Mesenchymal stem cell (in vitro differentiated cells and primary cell): ENCODE measurements at regions not wholly inside any gene's neighbourhood (a gene's known extent, or its start where the extent isn't known, plus 50 kb on each side); places are given as distances from the start of the nearest gene placed in this dataset.

Experiments
- DNase-seq: peaks from one replicate; pipeline ENCODE4 v3.0.0-alpha.2; 2013
- H2AFZ ChIP-seq: one replicate; pipeline ENCODE4 v1.6.1; 2013; ENCODE audit warnings: low read depth, mild to moderate bottlenecking, control low read depth, inconsistent platforms, low read length, moderate library complexity
- H2AK5ac ChIP-seq: 2 replicates; pipeline ENCODE4 v1.6.1; 2013; ENCODE audit warnings: low read length, moderate library complexity, mild to moderate bottlenecking, inconsistent platforms; ENCODE audit not compliant: severe bottlenecking
- H2BK120ac ChIP-seq: one replicate; pipeline ENCODE4 v1.6.1; 2013; ENCODE audit warnings: low read depth, mild to moderate bottlenecking, inconsistent platforms, low read length, moderate library complexity
- H2BK12ac ChIP-seq, 2 experiments: one replicate each; pipeline ENCODE4 v1.6.1; 2013; ENCODE audit warnings: inconsistent platforms in 2 of 2, low read length in 2 of 2, mild to moderate bottlenecking in 2 of 2, moderate library complexity in 2 of 2, control low read depth in 1 of 2
- H2BK15ac ChIP-seq: one replicate; pipeline ENCODE4 v1.6.1; 2013; ENCODE audit warnings: mild to moderate bottlenecking, low read depth, inconsistent platforms; ENCODE audit not compliant: poor library complexity, severe bottlenecking
- H2BK5ac ChIP-seq: 2 replicates; pipeline ENCODE4 v1.6.1; 2013; ENCODE audit warnings: low read depth, mild to moderate bottlenecking, low read length, control low read depth, inconsistent platforms; ENCODE audit not compliant: poor library complexity, severe bottlenecking
- H3K14ac ChIP-seq, 2 experiments: one replicate each; pipeline ENCODE4 v1.6.1; 2013; ENCODE audit warnings: inconsistent platforms in 2 of 2, low read length in 2 of 2, control low read depth in 1 of 2, mild to moderate bottlenecking in 1 of 2, moderate library complexity in 1 of 2
- H3K18ac ChIP-seq, 2 experiments: one replicate each; pipeline ENCODE4 v1.6.1; 2013; ENCODE audit warnings: inconsistent platforms in 2 of 2, low read length in 2 of 2, control low read depth in 1 of 2, low read depth in 1 of 2, mild to moderate bottlenecking in 1 of 2
- H3K23ac ChIP-seq, 2 experiments: one replicate each; pipeline ENCODE4 v1.6.1; 2013; ENCODE audit warnings: inconsistent platforms in 2 of 2, low read length in 2 of 2, mild to moderate bottlenecking in 2 of 2, moderate library complexity in 2 of 2, control low read depth in 1 of 2
- H3K27ac ChIP-seq: 2 replicates; pipeline ENCODE4 v1.5.1; 2013; ENCODE audit warnings: mild to moderate bottlenecking, moderate library complexity, low read length, control low read depth, inconsistent platforms; ENCODE audit not compliant: poor library complexity, severe bottlenecking
- H3K27me3 ChIP-seq, 2 experiments: 2 replicates each; pipeline versions ENCODE4 v1.6.1 to v1.7.0; 2013; ENCODE audit warnings: low read length in 2 of 2, mild to moderate bottlenecking in 2 of 2, moderate library complexity in 2 of 2, control low read depth in 1 of 2, inconsistent platforms in 1 of 2; ENCODE audit not compliant: control insufficient read depth in 1 of 2, insufficient read depth in 1 of 2
- H3K36me3 ChIP-seq, 2 experiments: 2 replicates each; pipeline versions ENCODE4 v1.6.1 to v1.7.0; 2013; ENCODE audit warnings: low read length in 2 of 2, control low read depth in 1 of 2, inconsistent platforms in 1 of 2, low read depth in 1 of 2, mild to moderate bottlenecking in 1 of 2; ENCODE audit not compliant: insufficient read depth in 2 of 2, control insufficient read depth in 1 of 2
- H3K4ac ChIP-seq, 2 experiments: one replicate each; pipeline ENCODE4 v1.6.1; 2013; ENCODE audit warnings: inconsistent platforms in 2 of 2, low read length in 2 of 2, mild to moderate bottlenecking in 2 of 2, moderate library complexity in 2 of 2, control low read depth in 1 of 2, low read depth in 1 of 2
- H3K4me1 ChIP-seq: 2 replicates; pipeline ENCODE4 v1.6.1; 2013; ENCODE audit warnings: low read depth, low read length, control low read depth; ENCODE audit not compliant: control insufficient read depth, insufficient read depth
- H3K4me2 ChIP-seq: 2 replicates; pipeline ENCODE4 v1.6.1; 2013; ENCODE audit warnings: low read length, mild to moderate bottlenecking, inconsistent platforms; ENCODE audit not compliant: poor library complexity, severe bottlenecking
- H3K4me3 ChIP-seq, 2 experiments: 2 replicates each; pipeline versions ENCODE4 v1.5.1 to v1.7.0; 2013; ENCODE audit warnings: low read length in 2 of 2, mild to moderate bottlenecking in 2 of 2, control low read depth in 1 of 2, low read depth in 1 of 2; ENCODE audit not compliant: insufficient read depth in 1 of 2
- H3K79me1 ChIP-seq: replicated peaks from 2 replicates; pipeline ENCODE4 v1.6.1; 2013; ENCODE audit warnings: mild to moderate bottlenecking, control low read depth, low read length, inconsistent platforms; ENCODE audit not compliant: poor library complexity, severe bottlenecking
- H3K9ac ChIP-seq: 2 replicates; pipeline ENCODE4 v1.7.0; 2013; ENCODE audit warnings: mild to moderate bottlenecking, low read length, moderate library complexity
- H3K9me3 ChIP-seq: 2 replicates; pipeline ENCODE4 v1.7.0; 2013; ENCODE audit warnings: mild to moderate bottlenecking, low read length; ENCODE audit not compliant: control insufficient read depth
- H4K8ac ChIP-seq: one replicate; pipeline ENCODE4 v1.6.1; 2013; ENCODE audit warnings: inconsistent platforms, mild to moderate bottlenecking, low read length, moderate library complexity
- H4K91ac ChIP-seq: one replicate; pipeline ENCODE4 v1.6.1; 2013; ENCODE audit warnings: mild to moderate bottlenecking, low read length, inconsistent platforms
- WGBS: methylation state at CpG from one replicate; pipeline ENCODE4 v1.1.7; 2013; ENCODE audit warnings: mixed read lengths; 5-methylcytosine and 5-hydroxymethylcytosine counted together

DNA sequence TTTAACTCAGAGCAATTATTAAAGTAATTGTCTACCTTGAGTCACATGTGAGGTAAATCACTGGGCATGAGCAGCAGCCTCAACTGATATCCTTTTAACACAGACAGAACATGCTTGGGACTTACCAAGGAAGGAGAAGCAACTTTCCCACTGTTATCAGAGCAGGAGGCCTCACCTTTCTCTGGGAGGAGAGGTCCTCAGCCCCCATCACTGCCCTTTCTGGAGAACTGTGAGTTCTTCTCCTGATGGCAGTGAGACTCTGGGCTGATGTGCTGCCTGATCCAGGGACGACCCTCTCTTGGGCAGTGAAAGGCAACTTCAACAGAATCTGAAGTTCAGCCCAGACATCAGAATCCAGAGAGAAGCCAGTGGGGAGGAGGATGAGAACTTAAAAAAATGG is 343.4 kb upstream of the IRX1 start:
- Histone ChIP-seq H3K79me1 (no peaks in the 10 kb centered on the region), H3K27ac (no peak overlapping the region), H3K27me3 (no peaks in the 10 kb centered on the region), H3K4me3 (no peak overlapping the region), H2BK5ac (no peak overlapping the region), H2BK120ac (no peak overlapping the region), H3K36me3 (no peaks in the 10 kb centered on the region), H4K91ac (no peak overlapping the region), H2AK5ac (no peak overlapping the region), H3K14ac (no peak overlapping the region), H3K4me2 (no peak overlapping the region), H2BK12ac (no peak overlapping the region), H2AFZ (no peak overlapping the region), H3K9me3 (peaks cover 9% of the 10 kb centered on the region), H4K8ac (no peak overlapping the region), H2BK15ac (no peak overlapping the region), H3K9ac (no peak overlapping the region), H3K4me1 (no peaks in the 10 kb centered on the region), H3K4ac (no peak overlapping the region), H3K23ac (no peak overlapping the region), H3K18ac (no peak overlapping the region)
- DNase-seq, result no peak
- 29% methylated on average over 1 of the region's 1 CpG for WGBS

DNA sequence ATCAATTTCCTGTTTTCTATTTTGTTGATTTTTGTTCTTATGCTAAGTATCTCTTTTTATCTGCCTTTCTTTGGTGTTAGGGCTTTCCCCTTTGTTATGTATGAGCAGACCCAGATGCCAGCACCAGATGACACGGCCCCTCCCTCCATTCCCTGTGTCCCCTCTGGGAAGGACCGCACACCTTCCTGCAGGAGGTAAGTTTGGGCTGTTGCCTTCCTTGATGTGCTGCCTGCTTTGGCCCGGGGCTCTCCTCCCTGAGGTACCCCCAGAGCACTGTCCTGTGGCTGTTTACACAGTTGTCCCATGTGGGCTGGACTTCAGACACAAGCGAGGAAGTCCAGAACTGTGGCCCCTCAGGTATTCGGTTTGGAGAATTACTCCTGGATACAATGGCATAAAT is 343.8 kb upstream of the IRX1 start:
- Histone ChIP-seq H3K14ac (no peak overlapping the region), H3K79me1 (no peaks in the 10 kb centered on the region), H3K18ac (no peak overlapping the region), H3K23ac (no peak overlapping the region), H2BK12ac (no peak overlapping the region), H3K27ac (no peak overlapping the region), H3K9me3 (peaks cover 9% of the 10 kb centered on the region), H2BK5ac (no peak overlapping the region), H3K36me3 (no peaks in the 10 kb centered on the region), H3K4me2 (no peak overlapping the region), H2BK15ac (no peak overlapping the region), H3K4me3 (no peak overlapping the region), H3K9ac (no peak overlapping the region), H2AK5ac (no peak overlapping the region), H4K91ac (no peak overlapping the region), H2BK120ac (no peak overlapping the region), H4K8ac (no peak overlapping the region), H2AFZ (no peak overlapping the region), H3K27me3 (no peaks in the 10 kb centered on the region), H3K4ac (no peak overlapping the region), H3K4me1 (no peaks in the 10 kb centered on the region)
- WGBS, result 5% methylated on average over 2 of the region's 5 CpGs
- DNase-seq, result no peak

DNA sequence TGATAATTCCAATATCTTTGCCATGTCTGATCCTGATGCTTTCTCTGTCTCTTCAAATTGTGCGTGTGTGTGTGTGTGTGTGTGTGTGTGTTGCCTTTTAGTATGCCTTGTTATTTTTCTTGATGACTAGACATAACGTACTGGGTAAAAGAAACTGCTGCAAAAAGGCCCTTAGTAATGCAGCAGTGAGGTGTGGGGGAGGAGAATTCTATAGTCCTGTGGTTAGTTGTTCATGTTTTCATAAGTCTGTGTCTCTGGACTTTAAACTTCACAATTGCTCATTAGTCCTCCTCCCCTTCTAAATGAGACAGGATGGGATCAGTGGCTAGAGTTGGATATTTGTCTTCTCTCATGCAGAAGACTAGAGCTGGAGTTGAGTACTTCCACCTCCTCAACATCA is 346.2 kb upstream of the IRX1 start:
- Histone ChIP-seq H3K18ac (no peak overlapping the region), H4K91ac (no peak overlapping the region), H2AFZ (no peak overlapping the region), H2BK5ac (no peak overlapping the region), H3K27ac (no peak overlapping the region), H3K14ac (no peak overlapping the region), H3K4me1 (no peaks in the 10 kb centered on the region), H3K4me2 (no peak overlapping the region), H3K27me3 (no peaks in the 10 kb centered on the region), H2BK120ac (no peak overlapping the region), H2BK12ac (no peak overlapping the region), H3K4me3 (no peak overlapping the region), H4K8ac (no peak overlapping the region), H3K4ac (no peak overlapping the region), H2AK5ac (no peak overlapping the region), H3K9me3 (peaks cover 9% of the 10 kb centered on the region), H2BK15ac (no peak overlapping the region), H3K9ac (no peak overlapping the region), H3K36me3 (no peaks in the 10 kb centered on the region), H3K79me1 (no peaks in the 10 kb centered on the region), H3K23ac (no peak overlapping the region)
- no peak for DNase-seq
- 46% methylated on average over 2 of the region's 2 CpGs for WGBS

DNA sequence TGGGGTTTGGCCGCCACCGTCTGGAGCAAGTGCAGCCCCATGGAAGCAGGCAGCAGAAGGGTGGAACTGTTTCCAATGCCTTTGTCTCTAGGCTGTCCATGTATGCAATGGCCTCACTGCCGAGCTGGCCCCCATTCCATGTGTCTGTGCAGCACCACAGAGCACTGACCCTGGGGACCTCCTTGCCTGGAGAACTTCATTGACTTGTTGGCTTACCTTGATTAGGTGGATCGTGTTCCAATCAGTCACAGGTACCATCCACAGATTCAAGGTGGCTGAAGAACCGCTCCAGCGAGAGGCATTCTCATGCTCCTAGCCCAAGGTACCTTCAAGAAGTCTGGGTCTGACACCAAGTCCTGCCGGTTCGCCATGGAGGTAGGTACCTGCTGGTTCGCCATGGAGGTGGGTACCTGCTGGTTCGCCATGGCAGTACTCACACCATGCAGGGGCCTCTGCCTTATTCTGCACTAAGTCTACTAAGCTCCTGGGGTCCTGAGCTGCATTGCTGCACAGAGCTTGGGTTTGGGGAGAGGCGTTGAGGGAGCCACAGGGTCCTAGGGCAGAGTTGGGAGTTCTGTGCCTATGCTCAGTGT is 358.3 kb upstream of the IRX1 start:
- no peak overlapping the region for H2BK120ac ChIP-seq
- H3K4me2 ChIP-seq, result no peak overlapping the region
- H3K23ac ChIP-seq, result no peak overlapping the region
- H2BK12ac ChIP-seq, result no peak overlapping the region
- H3K79me1 ChIP-seq, result no peaks in the 10 kb centered on the region
- no peak overlapping the region for H2BK5ac ChIP-seq
- no peak overlapping the region for H4K91ac ChIP-seq
- no peak overlapping the region for H3K14ac ChIP-seq
- H2BK15ac ChIP-seq, result no peak overlapping the region
- H3K18ac ChIP-seq, result no peak overlapping the region
- no peaks in the 10 kb centered on the region for H3K27me3 ChIP-seq
- no peak for DNase-seq
- H4K8ac ChIP-seq, result no peak overlapping the region
- no peaks in the 10 kb centered on the region for H3K4me1 ChIP-seq
- H2AFZ ChIP-seq, result no peak overlapping the region
- 75% methylated on average over 11 of the region's 11 CpGs for WGBS
- no peak overlapping the region for H3K4ac ChIP-seq
- no peak overlapping the region for H3K4me3 ChIP-seq
- H3K27ac ChIP-seq, result no peak overlapping the region
- H2AK5ac ChIP-seq, result no peak overlapping the region
- H3K36me3 ChIP-seq, result no peaks in the 10 kb centered on the region
- peaks cover 18% of the 10 kb centered on the region for H3K9me3 ChIP-seq
- H3K9ac ChIP-seq, result no peak overlapping the region
